DND-41 (cell line): ENCODE measurements at regions not wholly inside any gene's neighbourhood (a gene's known extent, or its start where the extent isn't known, plus 50 kb on each side); places are given as distances from the start of the nearest gene placed in this dataset.

ENCODE experiments used
- ATAC-seq: fragments of 200-7000 bp; cut with Tn5 transposase; 3 replicates; pipeline ENCODE4 v1.9.1; 2021; ENCODE audit warnings: low read depth; ENCODE audit not compliant: insufficient read depth
- DNase-seq: peaks from one replicate; pipeline ENCODE4 v3.0.0-alpha.2; 2020
- H2AFZ ChIP-seq: 2 replicates; pipeline ENCODE4 v1.6.0; 2012; ENCODE audit warnings: low read depth, low read length
- H3K27ac ChIP-seq: 2 replicates; pipeline ENCODE4 v1.5.1; 2012; ENCODE audit warnings: low read length, inconsistent platforms
- H3K27me3 ChIP-seq: fragments of 200-600 bp; sonication (generic); 2 replicates; pipeline ENCODE4 v1.6.0; 2012; ENCODE audit warnings: low read length, mild to moderate bottlenecking, inconsistent platforms; ENCODE audit not compliant: insufficient read depth, poor library complexity
- H3K36me3 ChIP-seq: 2 replicates; pipeline ENCODE4 v1.5.1; 2012; ENCODE audit warnings: low read length, inconsistent platforms; ENCODE audit not compliant: insufficient read depth
- H3K4me1 ChIP-seq: 2 replicates; pipeline ENCODE4 v1.5.1; 2012; ENCODE audit warnings: mild to moderate bottlenecking, low read length; ENCODE audit not compliant: insufficient read depth
- H3K4me2 ChIP-seq: 2 replicates; pipeline ENCODE4 v1.6.0; 2012; ENCODE audit warnings: mild to moderate bottlenecking, moderate library complexity, low read length, inconsistent platforms; ENCODE audit not compliant: insufficient read depth
- H3K4me3 ChIP-seq, 2 experiments: fragments of 200-600 bp in 1 of 2; shearing (Covaris generic) in 1 of 2; 2 replicates each; pipeline ENCODE4 v1.5.1; 2012 to 2016; ENCODE audit warnings: inconsistent platforms in 2 of 2, low read length in 2 of 2, mild to moderate bottlenecking in 2 of 2, low read depth in 1 of 2, moderate library complexity in 1 of 2
- H3K79me2 ChIP-seq: 2 replicates; pipeline ENCODE4 v1.6.0; 2012; ENCODE audit warnings: low read length, inconsistent platforms; ENCODE audit not compliant: insufficient read depth
- H3K9ac ChIP-seq: 2 replicates; pipeline ENCODE4 v1.6.0; 2012; ENCODE audit warnings: low read depth, mild to moderate bottlenecking, inconsistent platforms, low read length, moderate library complexity
- H3K9me3 ChIP-seq: 2 replicates; pipeline ENCODE4 v1.5.1; 2012; ENCODE audit warnings: low read length, moderate library complexity, mild to moderate bottlenecking, inconsistent platforms; ENCODE audit not compliant: insufficient read depth, severe bottlenecking
- H4K20me1 ChIP-seq: 2 replicates; pipeline ENCODE4 v1.6.0; 2012; ENCODE audit warnings: low read length; ENCODE audit not compliant: insufficient read depth
- EZH2 ChIP-seq: IDR thresholded peaks from 3 replicates; pipeline ENCODE4 v1.6.1; 2012; ENCODE audit warnings: borderline replicate concordance, low read depth, mild to moderate bottlenecking, moderate library complexity, low read length, inconsistent platforms; ENCODE audit not compliant: severe bottlenecking
- TF ChIP-seq, protein P1 (sequence below): IDR thresholded peaks from 2 replicates; pipeline ENCODE4 v1.5.1; 2012; ENCODE audit warnings: borderline replicate concordance, low read length, moderate library complexity, mild to moderate bottlenecking; ENCODE audit not compliant: poor library complexity, severe bottlenecking; ENCODE audit errors: extremely low read depth

DNA sequence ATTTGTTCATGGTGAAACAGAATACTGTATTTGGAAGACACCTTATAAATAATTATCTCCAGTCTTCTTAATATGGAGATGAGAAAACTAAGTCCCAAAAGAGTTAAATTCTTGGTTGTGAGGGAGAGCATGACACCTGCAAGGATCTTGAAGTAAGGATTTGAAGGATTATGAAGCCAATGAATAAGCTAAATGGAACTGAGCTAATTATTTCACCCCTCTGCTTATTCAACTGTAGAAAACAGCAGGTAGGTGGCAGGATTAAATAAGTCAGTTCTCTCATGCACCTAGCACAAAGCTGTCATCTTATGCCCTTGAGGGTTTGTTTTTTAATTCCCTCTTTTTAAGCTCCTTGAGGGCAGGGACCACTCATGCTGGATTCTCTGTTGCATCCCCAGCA is 457.3 kb downstream of the ETS1 start:
- Histone ChIP-seq H3K9ac (no peak overlapping the region), H3K4me2 (no peak overlapping the region), H4K20me1 (no peaks in the 10 kb centered on the region), H3K27me3 (no peaks in the 10 kb centered on the region), H3K9me3 (no peaks in the 10 kb centered on the region), H3K4me3 (no peak overlapping the region), H3K4me1 (no peaks in the 10 kb centered on the region), H3K27ac (no peak overlapping the region), H3K36me3 (no peaks in the 10 kb centered on the region), H3K79me2 (no peaks in the 10 kb centered on the region), H2AFZ (no peak overlapping the region)
- TF ChIP-seq, protein P1, sequence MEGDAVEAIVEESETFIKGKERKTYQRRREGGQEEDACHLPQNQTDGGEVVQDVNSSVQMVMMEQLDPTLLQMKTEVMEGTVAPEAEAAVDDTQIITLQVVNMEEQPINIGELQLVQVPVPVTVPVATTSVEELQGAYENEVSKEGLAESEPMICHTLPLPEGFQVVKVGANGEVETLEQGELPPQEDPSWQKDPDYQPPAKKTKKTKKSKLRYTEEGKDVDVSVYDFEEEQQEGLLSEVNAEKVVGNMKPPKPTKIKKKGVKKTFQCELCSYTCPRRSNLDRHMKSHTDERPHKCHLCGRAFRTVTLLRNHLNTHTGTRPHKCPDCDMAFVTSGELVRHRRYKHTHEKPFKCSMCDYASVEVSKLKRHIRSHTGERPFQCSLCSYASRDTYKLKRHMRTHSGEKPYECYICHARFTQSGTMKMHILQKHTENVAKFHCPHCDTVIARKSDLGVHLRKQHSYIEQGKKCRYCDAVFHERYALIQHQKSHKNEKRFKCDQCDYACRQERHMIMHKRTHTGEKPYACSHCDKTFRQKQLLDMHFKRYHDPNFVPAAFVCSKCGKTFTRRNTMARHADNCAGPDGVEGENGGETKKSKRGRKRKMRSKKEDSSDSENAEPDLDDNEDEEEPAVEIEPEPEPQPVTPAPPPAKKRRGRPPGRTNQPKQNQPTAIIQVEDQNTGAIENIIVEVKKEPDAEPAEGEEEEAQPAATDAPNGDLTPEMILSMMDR, result no peak
- no peak for TF ChIP-seq EZH2
- ATAC-seq, result no peak
- DNase-seq, result no peak

DNA sequence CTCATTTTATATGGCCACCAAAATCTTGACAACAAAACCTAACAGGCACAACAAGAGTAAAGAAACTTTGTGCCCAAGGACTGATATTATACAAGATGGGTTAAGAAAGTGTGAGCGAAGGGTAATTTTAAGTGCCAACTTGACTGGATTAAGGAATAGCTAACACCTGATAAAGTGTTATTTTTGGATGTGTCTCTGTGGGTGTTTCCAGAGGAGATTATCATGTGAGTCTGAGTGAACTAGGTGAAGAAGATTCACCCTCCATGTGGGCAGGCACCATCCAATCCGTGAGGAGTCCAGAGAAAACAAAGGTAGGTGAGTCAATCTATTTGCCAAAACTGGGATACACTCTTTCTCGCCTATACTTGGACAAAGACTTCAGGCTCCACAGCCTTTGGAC is 461.6 kb downstream of the ETS1 start:
- ATAC-seq (no peak), DNase-seq (no peak)
- Histone ChIP-seq H3K79me2 (no peaks in the 10 kb centered on the region), H3K36me3 (no peaks in the 10 kb centered on the region), H3K4me2 (no peak overlapping the region), H3K4me3 (no peak overlapping the region), H3K27me3 (no peaks in the 10 kb centered on the region), H2AFZ (0 out of 2 replicates have a peak overlapping the region, but pooled peaks have one; percentile 8), H4K20me1 (no peaks in the 10 kb centered on the region), H3K4me1 (no peaks in the 10 kb centered on the region), H3K27ac (no peak overlapping the region), H3K9ac (no peak overlapping the region), H3K9me3 (no peaks in the 10 kb centered on the region)
- TF ChIP-seq, protein P1, result no peak
- TF ChIP-seq EZH2, result no peak

DNA sequence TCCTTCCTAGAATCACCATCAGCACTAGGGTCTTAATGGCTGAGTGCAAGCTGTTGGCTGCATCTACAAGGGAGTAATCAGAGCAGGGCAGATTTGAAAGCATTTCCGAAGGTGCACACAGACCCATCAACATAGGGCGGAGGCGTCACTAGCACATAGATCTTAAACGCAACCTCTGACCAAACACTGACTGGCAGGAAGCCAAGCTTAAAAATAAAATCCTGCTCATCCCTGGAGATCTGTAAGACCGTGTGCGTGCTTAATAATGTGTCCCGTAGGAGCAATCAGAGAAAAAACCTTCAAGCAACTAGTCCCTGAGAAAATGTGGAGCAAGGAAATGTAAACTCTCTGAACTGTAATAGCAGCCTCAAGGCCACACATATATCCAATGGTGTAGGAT is 470.5 kb downstream of the ETS1 start:
- Histone ChIP-seq H2AFZ (no peak overlapping the region), H3K27ac (no peak overlapping the region), H3K4me2 (no peak overlapping the region), H3K9ac (no peak overlapping the region), H3K4me3 (no peak overlapping the region), H3K4me1 (peaks cover 5% of the 10 kb centered on the region; the same call in 1 of the 2 replicates), H3K79me2 (no peaks in the 10 kb centered on the region), H4K20me1 (no peaks in the 10 kb centered on the region), H3K9me3 (no peaks in the 10 kb centered on the region), H3K27me3 (no peaks in the 10 kb centered on the region), H3K36me3 (no peaks in the 10 kb centered on the region)
- TF ChIP-seq EZH2, result no peak
- TF ChIP-seq, protein P1, result no peak
- ATAC-seq, result no peak
- no peak for DNase-seq

DNA sequence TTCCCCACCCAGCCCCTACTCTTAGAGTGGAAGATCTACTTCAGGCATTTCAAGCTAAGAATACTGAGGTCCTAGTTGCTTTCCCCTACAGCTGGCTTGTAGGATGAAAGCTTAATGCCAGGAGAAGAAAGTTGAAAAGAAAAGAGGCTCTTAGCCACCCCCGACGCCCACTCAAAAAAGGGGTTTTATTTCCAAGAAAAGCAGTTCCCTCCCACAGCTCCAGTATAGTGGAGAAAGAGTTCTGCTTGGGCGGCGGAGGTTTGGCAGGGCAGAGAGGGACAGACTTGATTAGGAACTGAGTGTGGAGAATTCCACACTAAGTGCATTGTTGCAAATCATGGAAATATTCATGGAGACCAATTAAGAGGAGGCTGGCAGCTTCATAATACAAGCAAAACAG is 470.9 kb downstream of the ETS1 start:
- no peak overlapping the region for H3K9ac ChIP-seq
- 0 out of 2 replicates have a peak overlapping the region, but pooled peaks have one; percentile 19 for H3K27ac ChIP-seq
- DNase-seq (no peak), ATAC-seq (no peak)
- H3K4me1 ChIP-seq, result peaks cover 5% of the 10 kb centered on the region; the same call in 1 of the 2 replicates
- H3K4me2 ChIP-seq, result no peak overlapping the region
- no peak overlapping the region for H3K4me3 ChIP-seq
- no peaks in the 10 kb centered on the region for H3K27me3 ChIP-seq
- H3K36me3 ChIP-seq, result no peaks in the 10 kb centered on the region
- H3K79me2 ChIP-seq, result no peaks in the 10 kb centered on the region
- TF ChIP-seq, protein P1, result no peak
- TF ChIP-seq EZH2, result no peak
- no peaks in the 10 kb centered on the region for H4K20me1 ChIP-seq
- no peak overlapping the region for H2AFZ ChIP-seq
- no peaks in the 10 kb centered on the region for H3K9me3 ChIP-seq
